H1 (cell line): ENCODE measurements at regions not wholly inside any gene's neighbourhood (a gene's known extent, or its start where the extent isn't known, plus 50 kb on each side); places are given as distances from the start of the nearest gene placed in this dataset.

Experiments
- CTCF ChIA-PET: fragments of 300-600 bp; sonication (Branson Sonifier 250); formaldehyde crosslinking; loops from one replicate; lab custom pipeline; 2021; ENCODE audit not compliant: partially characterized antibody; lab: Charles Lee
- POLR2A ChIA-PET: fragments of 300-600 bp; sonication (Branson Sonifier 250); formaldehyde crosslinking; loops from one replicate; lab custom pipeline; 2021; ENCODE audit warnings: inconsistent platforms; ENCODE audit not compliant: partially characterized antibody; lab: Charles Lee
- DNase-seq, 2 experiments: peaks; one replicate each; pipeline versions ENCODE4 v3.0.0 to v3.0.0-alpha.2; 2010 to 2022; ENCODE audit warnings: low spot score in 2 of 2, low read depth in 1 of 2, mixed read lengths in 1 of 2
- FAIRE-seq: peaks from 2 replicates; lab custom pipeline; 2011; peaks lifted over from hg19 to GRCh38; lab: Jason Lieb, UNC
- H2AFZ ChIP-seq: 2 replicates; pipeline ENCODE4 v1.8.1; 2012; ENCODE audit warnings: low read length, inconsistent platforms
- H2AK5ac ChIP-seq: 2 replicates; pipeline ENCODE4 v1.6.1; 2013; ENCODE audit warnings: low read depth, low read length
- H2BK120ac ChIP-seq: replicated peaks from 2 replicates; pipeline ENCODE3; 2013; ENCODE audit warnings: low read depth, low read length, inconsistent platforms
- H2BK12ac ChIP-seq: 2 replicates; pipeline ENCODE4 v1.6.1; 2013; ENCODE audit warnings: low read depth, low read length
- H2BK15ac ChIP-seq: 2 replicates; pipeline ENCODE4 v1.6.1; 2013; ENCODE audit warnings: low read length
- H2BK20ac ChIP-seq: 2 replicates; pipeline ENCODE4 v1.6.1; 2013; ENCODE audit warnings: low read length
- H2BK5ac ChIP-seq: 2 replicates; pipeline ENCODE4 v1.6.1; 2013; ENCODE audit warnings: low read depth, low read length
- H3K14ac ChIP-seq: 2 replicates; pipeline ENCODE4 v1.6.1; 2013; ENCODE audit warnings: inconsistent platforms; ENCODE audit not compliant: insufficient read length
- H3K18ac ChIP-seq: 2 replicates; pipeline ENCODE4 v1.6.1; 2013; ENCODE audit warnings: low read length; ENCODE audit errors: extremely low read depth
- H3K23ac ChIP-seq: 2 replicates; pipeline ENCODE4 v1.6.1; 2013; ENCODE audit warnings: inconsistent platforms; ENCODE audit not compliant: insufficient read length
- H3K23me2 ChIP-seq: 2 replicates; pipeline ENCODE4 v1.6.1; 2013; ENCODE audit warnings: low read depth, low read length
- H3K27ac ChIP-seq: 2 replicates; pipeline ENCODE4 v1.6.1; 2011; ENCODE audit warnings: low read depth, low read length, inconsistent platforms
- H3K27me3 ChIP-seq, 4 experiments: replicated peaks in 1 of 4; 1 replicate in 1 of 4; 2 replicates in 3 of 4; pipeline versions ENCODE4 v1.6.1 to v1.8.1; 2011 to 2013; ENCODE audit warnings: low read length in 3 of 4, mild to moderate bottlenecking in 3 of 4, inconsistent platforms in 2 of 4, mixed read lengths in 2 of 4, moderate library complexity in 1 of 4; ENCODE audit not compliant: control insufficient read depth in 3 of 4, insufficient read depth in 3 of 4; ENCODE audit errors: extremely low read depth in 1 of 4
- H3K36me3 ChIP-seq, 4 experiments: 2 replicates each; pipeline versions ENCODE4 v1.6.1 to v1.8.1; 2011 to 2013; ENCODE audit warnings: mild to moderate bottlenecking in 4 of 4, low read length in 3 of 4, moderate library complexity in 2 of 4, control low read depth in 1 of 4, inconsistent platforms in 1 of 4; ENCODE audit not compliant: insufficient read depth in 4 of 4, control insufficient read depth in 2 of 4
- H3K4ac ChIP-seq: replicated peaks from 2 replicates; pipeline ENCODE3; 2013; ENCODE audit warnings: low read length, low read depth, mixed read lengths, inconsistent platforms; ENCODE audit not compliant: insufficient read length
- H3K4me1 ChIP-seq, 4 experiments: replicated peaks in 1 of 4; 1 replicate in 1 of 4; 2 replicates in 3 of 4; pipeline versions ENCODE4 v1.6.1 to v1.8.1; 2011 to 2013; ENCODE audit warnings: low read length in 3 of 4, inconsistent platforms in 2 of 4, mixed read lengths in 1 of 4; ENCODE audit not compliant: insufficient read depth in 4 of 4, control insufficient read depth in 3 of 4
- H3K4me2 ChIP-seq, 2 experiments: 2 replicates each; pipeline versions ENCODE4 v1.6.1 to v1.8.1; 2011 to 2013; ENCODE audit warnings: low read depth in 2 of 2, low read length in 2 of 2, control low read depth in 1 of 2, inconsistent platforms in 1 of 2, mild to moderate bottlenecking in 1 of 2; ENCODE audit not compliant: insufficient read depth in 1 of 2
- H3K4me3 ChIP-seq, 4 experiments: fragments of 200-600, 300-600 bp in 1 of 4; sonication (generic), shearing (Covaris generic), sonication (Bioruptor Twin) in 1 of 4; 2 replicates each; pipeline versions ENCODE4 v1.5.1 to v1.8.1; 2011 to 2016; ENCODE audit warnings: low read length in 4 of 4, low read depth in 3 of 4, control low read depth in 2 of 4, inconsistent platforms in 2 of 4, mild to moderate bottlenecking in 2 of 4, mixed read lengths in 1 of 4, moderate library complexity in 1 of 4; ENCODE audit not compliant: insufficient read depth in 2 of 4; ENCODE audit errors: extremely low read depth in 1 of 4
- H3K56ac ChIP-seq: replicated peaks from 2 replicates; pipeline ENCODE3; 2013; ENCODE audit warnings: low read depth, mild to moderate bottlenecking, mixed read lengths, low read length, inconsistent platforms; ENCODE audit not compliant: insufficient read length
- H3K79me1 ChIP-seq: 2 replicates; pipeline ENCODE4 v1.6.1; 2013; ENCODE audit warnings: low read depth, low read length, control low read depth
- H3K79me2 ChIP-seq, 2 experiments: 2 replicates each; pipeline versions ENCODE4 v1.6.1 to v1.8.1; 2012 to 2013; ENCODE audit warnings: low read length in 2 of 2, mild to moderate bottlenecking in 2 of 2, inconsistent platforms in 1 of 2; ENCODE audit not compliant: insufficient read depth in 2 of 2, control insufficient read depth in 1 of 2
- H3K9ac ChIP-seq, 4 experiments: replicated peaks in 1 of 4; 1 replicate in 1 of 4; 2 replicates in 3 of 4; pipeline versions ENCODE4 v1.6.1 to v1.8.1; 2011 to 2013; ENCODE audit warnings: low read depth in 3 of 4, low read length in 3 of 4, control low read depth in 2 of 4, mild to moderate bottlenecking in 2 of 4, moderate library complexity in 2 of 4, inconsistent platforms in 1 of 4; ENCODE audit errors: extremely low read depth in 1 of 4
- H3K9me3 ChIP-seq, 2 experiments: 2 replicates each; pipeline versions ENCODE4 v1.6.1 to v1.8.1; 2012 to 2013; ENCODE audit warnings: mild to moderate bottlenecking in 2 of 2, moderate library complexity in 2 of 2, control low read depth in 1 of 2, inconsistent platforms in 1 of 2, low read depth in 1 of 2, low read length in 1 of 2, mixed read lengths in 1 of 2; ENCODE audit not compliant: insufficient read depth in 2 of 2
- H4K20me1 ChIP-seq, 2 experiments: replicated peaks in 1 of 2; 2 replicates each; pipeline versions ENCODE3 to v1.8.1; 2011 to 2013; ENCODE audit warnings: inconsistent platforms in 2 of 2, low read length in 2 of 2, mild to moderate bottlenecking in 1 of 2; ENCODE audit not compliant: insufficient read depth in 2 of 2, control insufficient read depth in 1 of 2
- H4K5ac ChIP-seq: 2 replicates; pipeline ENCODE4 v1.6.1; 2013; ENCODE audit warnings: low read length, low read depth, mixed read lengths, inconsistent platforms; ENCODE audit not compliant: insufficient read length
- H4K8ac ChIP-seq: 2 replicates; pipeline ENCODE4 v1.8.0; 2013; ENCODE audit warnings: mild to moderate bottlenecking, moderate library complexity, low read length, inconsistent platforms; ENCODE audit not compliant: insufficient read depth; ENCODE audit errors: extremely low read depth
- H4K91ac ChIP-seq: replicated peaks from 2 replicates; pipeline ENCODE3; 2013; ENCODE audit warnings: low read length, mixed read lengths, inconsistent platforms; ENCODE audit not compliant: insufficient read length
- ASH2L ChIP-seq: fragments of 200-600, 300-600 bp; sonication (generic); IDR thresholded peaks from one replicate; pipeline ENCODE4 v1.7.1; 2017; ENCODE audit warnings: low read length
- CTCF ChIP-seq, 3 experiments: IDR thresholded peaks; 1 replicate in 2 of 3; 2 replicates in 1 of 3; pipeline versions ENCODE4 v1.5.1 to v1.6.1; 2011; ENCODE audit warnings: low read length in 3 of 3, mild to moderate bottlenecking in 3 of 3, inconsistent platforms in 2 of 3, low read depth in 1 of 3, moderate library complexity in 1 of 3; ENCODE audit not compliant: insufficient read depth in 1 of 3; ENCODE audit errors: control extremely low read depth in 1 of 3
- E2F6 ChIP-seq: IDR thresholded peaks from 2 replicates; pipeline ENCODE4 v1.6.1; 2012; ENCODE audit warnings: inconsistent platforms
- HDAC2 ChIP-seq, 2 experiments: fragments of 300-600 bp in 1 of 2; sonication (generic) in 1 of 2; IDR thresholded peaks; 2 replicates each; pipeline ENCODE4 v1.6.1; 2011 to 2012; ENCODE audit warnings: low read depth in 2 of 2, low read length in 2 of 2, mild to moderate bottlenecking in 2 of 2, moderate library complexity in 2 of 2, borderline replicate concordance in 1 of 2, inconsistent platforms in 1 of 2
- HDAC6 ChIP-seq: IDR thresholded peaks from one replicate; pipeline ENCODE4 v1.7.1; 2012; ENCODE audit warnings: low read depth, mild to moderate bottlenecking, inconsistent platforms, low read length, moderate library complexity
- JUND ChIP-seq: IDR thresholded peaks from 2 replicates; pipeline ENCODE4 v1.6.1; 2011; ENCODE audit warnings: mild to moderate bottlenecking, improper control_type of control experiment, low read length
- KDM4A ChIP-seq: IDR thresholded peaks from one replicate; pipeline ENCODE4 v1.7.1; 2012; ENCODE audit warnings: low read depth, mild to moderate bottlenecking, moderate library complexity, low read length, inconsistent platforms; ENCODE audit not compliant: severe bottlenecking
- NRF1 ChIP-seq: IDR thresholded peaks from 2 replicates; pipeline ENCODE4 v1.6.1; 2011; ENCODE audit warnings: mild to moderate bottlenecking, low read depth, low read length, improper control_type of control experiment
- RNF2 ChIP-seq: fragments of 200-900, 300-1000 bp; sonication (generic); IDR thresholded peaks from 2 replicates; pipeline ENCODE4 v1.7.1; 2016; ENCODE audit warnings: borderline replicate concordance, low read depth, mild to moderate bottlenecking, antibody characterized with exemption, low read length; ENCODE audit not compliant: poor library complexity, severe bottlenecking; ENCODE audit errors: missing control alignments
- SIN3A ChIP-seq, 2 experiments: IDR thresholded peaks in 1 of 2; conservative IDR thresholded peaks in 1 of 2; 2 replicates each; pipeline ENCODE4 v1.6.1; 2011 to 2012; ENCODE audit warnings: low read length in 2 of 2, improper control_type of control experiment in 1 of 2, low read depth in 1 of 2, mild to moderate bottlenecking in 1 of 2
- SIX5 ChIP-seq: IDR thresholded peaks from 2 replicates; pipeline ENCODE4 v1.6.1; 2011; ENCODE audit warnings: mild to moderate bottlenecking, low read depth, low read length
- WGBS, 2 experiments: shearing (Covaris generic) in 1 of 2; methylation state at CpG; one replicate each; pipeline versions ENCODE4 v1.1.6 to v1.1.7; 2013 to 2015; ENCODE audit warnings: low lambda C conversion rate in 2 of 2, mixed read lengths in 2 of 2, inconsistent platforms in 1 of 2, low coverage in 1 of 2, missing lambda C conversion rate in 1 of 2; ENCODE audit not compliant: insufficient replicate concordance in 2 of 2, insufficient coverage in 1 of 2, insufficient read length in 1 of 2; ENCODE audit errors: extremely low coverage in 1 of 2, missing lambda C conversion rate in 1 of 2; 5-methylcytosine and 5-hydroxymethylcytosine counted together

GRCh38 chr11:23413057-23413456 is 552.8 kb upstream of the CCDC179 start:
- H3K4ac ChIP-seq, result no peak overlapping the region
- H4K8ac ChIP-seq, result no peak overlapping the region
- no peak overlapping the region for H2BK12ac ChIP-seq
- no peaks in the 10 kb centered on the region for H3K23me2 ChIP-seq
- H3K79me1 ChIP-seq, result no peaks in the 10 kb centered on the region
- H2AK5ac ChIP-seq, result no peak overlapping the region
- H3K36me3 ChIP-seq, result no peaks in the 10 kb centered on the region; a peak in 1 of 8 replicates
- H3K4me2 ChIP-seq, result no peak overlapping the region
- H3K27me3 ChIP-seq, result no peaks in the 10 kb centered on the region
- H4K5ac ChIP-seq, result no peak overlapping the region
- DNase-seq, result no peak
- H2BK120ac ChIP-seq, result no peak overlapping the region
- H3K27ac ChIP-seq, result no peak overlapping the region
- FAIRE-seq, result no peak
- H3K4me3 ChIP-seq, result no peak overlapping the region
- no peak overlapping the region for H3K23ac ChIP-seq
- WGBS, 2 experiments, result 100% methylated on average over 1 of the region's 1 CpG; no CpG with 5 or more reads in 1 of the 2 experiments
- no peak overlapping the region for H3K14ac ChIP-seq
- CTCF ChIA-PET, result no interaction called here
- no peaks in the 10 kb centered on the region for H4K20me1 ChIP-seq
- POLR2A ChIA-PET, result no interaction called here
- H3K79me2 ChIP-seq, result no peaks in the 10 kb centered on the region
- H3K9ac ChIP-seq, result no peak overlapping the region
- no peaks in the 10 kb centered on the region; a peak in 1 of 7 replicates for H3K4me1 ChIP-seq
- no peak overlapping the region for H2BK5ac ChIP-seq
- H2BK15ac ChIP-seq, result no peak overlapping the region
- no peak overlapping the region for H4K91ac ChIP-seq
- H3K56ac ChIP-seq, result no peak overlapping the region
- no peaks in the 10 kb centered on the region for H3K9me3 ChIP-seq
- no peak overlapping the region for H3K18ac ChIP-seq
- H2BK20ac ChIP-seq, result no peak overlapping the region
- no peak overlapping the region for H2AFZ ChIP-seq
- TF ChIP-seq KDM4A (no peak), NRF1 (no peak), HDAC2 (IDR thresholded peaks at IDR 0.05; ENCODE audit: borderline replicate concordance in 1 of 2, low read depth in 2 of 2, low read length in 2 of 2) (no peak), JUND (no peak), SIN3A (conservative IDR thresholded peaks at IDR 0.05 in 1 of 2, IDR thresholded peaks at IDR 0.05 in 1 of 2; ENCODE audit: low read depth in 1 of 2, low read length in 2 of 2) (no peak), ASH2L (no peak), SIX5 (no peak), CTCF (IDR thresholded peaks at IDR 0.05; ENCODE audit: control extremely low read depth in 1 of 3, insufficient read depth in 1 of 3, low read depth in 1 of 3, low read length in 3 of 3) (no peak), RNF2 (no peak), E2F6 (no peak), HDAC6 (no peak)
